HK-2 (cell line): ENCODE measurements at regions not wholly inside any gene's neighbourhood (a gene's known extent, or its start where the extent isn't known, plus 50 kb on each side); places are given as distances from the start of the nearest gene placed in this dataset.
"Not testable (repeated sequence)": the region's sequence is repeated elsewhere in the genome, so short reads cannot be mapped to it uniquely, and the experiment has no call there.

Experiments
- DNase-seq: peaks from one replicate; pipeline ENCODE4 v3.0.0-alpha.2; 2018; ENCODE audit not compliant: unreplicated experiment

DNA sequence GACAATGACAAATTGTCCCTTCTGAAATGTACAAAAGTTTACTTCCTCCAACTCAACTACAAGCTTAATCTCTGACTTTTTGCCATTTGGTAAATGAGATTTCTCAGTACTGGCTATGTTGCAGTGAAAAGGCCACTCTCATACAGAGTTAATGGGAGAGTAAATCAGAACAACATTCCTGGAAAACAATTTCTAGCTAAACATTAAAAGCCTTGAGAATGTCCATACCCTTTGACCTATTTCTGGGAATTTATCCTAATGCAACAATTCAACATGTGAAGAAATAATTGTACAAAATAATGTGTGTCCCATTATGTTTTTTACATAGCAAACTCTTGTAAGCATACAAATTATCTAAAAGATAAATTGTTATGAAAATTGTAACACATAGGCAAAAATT is 56.3 kb upstream of the SPEF2 start:
- DNase-seq: no peak

DNA sequence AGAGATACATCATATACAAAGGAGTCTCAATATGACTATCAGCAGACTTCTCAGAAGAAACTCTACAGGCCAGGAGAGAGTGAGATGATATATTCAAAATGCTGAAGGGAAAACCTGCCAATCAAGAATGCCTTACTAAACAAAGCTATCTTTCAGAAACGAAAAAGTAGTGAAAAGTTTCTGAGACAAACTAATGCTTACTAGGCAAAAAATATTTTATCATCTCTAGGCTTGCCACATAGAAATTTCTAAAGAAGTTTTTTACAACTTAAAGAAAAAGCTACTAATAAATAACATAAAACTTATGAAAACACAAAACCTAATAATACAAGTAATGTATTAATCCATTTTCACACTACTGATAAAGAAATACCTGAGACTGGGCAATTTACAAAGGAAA is 59.9 kb upstream of the SPEF2 start:
- no peak for DNase-seq

DNA sequence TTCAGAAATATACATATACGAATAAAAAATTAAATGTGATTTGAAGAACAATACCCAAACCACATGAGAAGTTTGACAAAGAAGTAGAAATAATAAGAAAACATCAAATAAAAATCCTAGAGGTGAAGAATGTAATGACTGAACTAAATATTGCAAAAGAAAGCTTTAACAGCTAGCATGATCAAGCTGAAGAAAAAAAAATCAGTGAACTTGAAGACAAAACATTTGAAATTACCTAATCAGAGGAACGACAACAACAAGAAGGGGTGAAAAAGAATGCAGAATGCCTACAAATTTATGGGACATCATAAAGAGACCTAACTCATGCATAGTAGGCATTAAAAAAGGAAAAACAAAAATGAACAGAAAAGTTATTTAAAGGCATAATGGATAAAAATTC is 60.5 kb upstream of the SPEF2 start:
- no peak for DNase-seq

DNA sequence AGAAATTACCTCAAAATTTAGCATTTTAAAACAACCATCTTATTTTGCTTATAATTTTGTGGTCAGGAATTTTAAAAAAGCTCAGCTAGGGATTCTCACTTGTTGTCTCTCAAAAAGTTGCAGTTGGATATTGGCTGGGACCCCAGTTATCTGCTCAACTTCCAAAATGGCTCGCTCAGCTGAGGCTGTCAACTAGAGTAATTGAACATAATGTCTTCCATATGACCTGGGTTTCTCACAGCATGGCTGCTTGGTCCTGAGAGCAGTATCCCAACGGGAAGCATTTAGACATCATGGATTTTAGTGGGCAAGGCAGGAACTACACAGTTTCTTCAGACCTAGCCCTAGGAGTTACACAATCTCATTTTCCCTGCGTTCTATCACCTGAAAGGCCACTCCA is 63.6 kb upstream of the SPEF2 start:
- no peak for DNase-seq

DNA sequence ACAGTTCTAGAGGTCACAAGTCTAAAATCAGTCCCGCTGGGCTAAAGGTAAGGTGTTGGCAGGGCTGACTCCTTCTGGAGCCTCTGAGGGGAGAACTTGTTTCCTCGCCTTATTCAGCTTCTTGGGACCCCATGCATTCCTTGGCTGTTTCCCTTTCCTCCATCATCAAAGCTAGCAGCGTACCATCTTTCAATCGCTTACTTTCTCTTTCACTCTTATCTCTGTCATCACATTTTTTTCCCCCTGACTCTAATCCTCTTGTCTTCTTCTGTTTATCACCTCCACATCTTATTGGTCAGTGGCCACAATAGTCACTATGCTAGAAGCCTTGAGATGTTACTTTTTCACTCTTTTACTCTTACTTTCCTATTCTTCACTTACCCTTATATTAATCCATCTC is 72.5 kb upstream of the SPEF2 start:
- DNase-seq: no peak

DNA sequence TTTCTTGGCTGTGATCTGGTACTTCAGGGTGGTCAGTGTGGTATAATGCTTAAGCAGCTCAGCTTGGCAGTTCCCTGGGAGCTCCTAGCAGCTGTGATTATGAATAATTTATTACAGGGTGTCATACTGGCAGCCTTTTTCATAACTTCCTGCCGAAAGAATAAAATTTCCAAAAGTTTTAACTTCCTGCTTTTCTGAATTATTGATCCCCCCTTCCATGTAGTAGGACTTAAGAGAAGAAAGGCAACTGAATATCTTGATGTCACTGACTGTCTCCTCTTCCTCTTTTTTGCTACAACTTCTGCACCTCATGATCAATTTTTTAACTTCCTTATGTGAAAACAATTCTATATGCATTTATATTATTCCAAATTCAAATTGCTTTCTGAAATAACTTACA is 74.3 kb upstream of the SPEF2 start:
- no peak for DNase-seq

DNA sequence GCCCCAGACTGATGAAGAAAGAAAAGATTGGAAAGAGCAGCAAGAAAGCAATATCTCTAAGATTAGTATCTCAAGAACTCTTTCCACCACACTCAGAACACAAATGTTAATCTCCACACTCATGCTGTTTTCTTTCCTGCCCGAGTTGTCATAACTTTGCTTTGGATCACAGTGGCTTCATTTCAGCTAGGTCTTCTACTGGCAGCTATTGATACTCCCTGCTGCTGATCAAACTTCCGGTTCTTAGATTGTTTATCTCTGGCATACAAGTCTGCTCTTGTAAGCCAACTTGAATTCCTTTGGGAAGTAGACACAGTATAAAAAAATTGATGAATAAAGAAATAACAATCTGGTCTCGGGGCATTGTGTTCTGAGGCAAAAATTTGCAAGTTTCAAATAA is 77.7 kb upstream of the SPEF2 start:
- DNase-seq: no peak

DNA sequence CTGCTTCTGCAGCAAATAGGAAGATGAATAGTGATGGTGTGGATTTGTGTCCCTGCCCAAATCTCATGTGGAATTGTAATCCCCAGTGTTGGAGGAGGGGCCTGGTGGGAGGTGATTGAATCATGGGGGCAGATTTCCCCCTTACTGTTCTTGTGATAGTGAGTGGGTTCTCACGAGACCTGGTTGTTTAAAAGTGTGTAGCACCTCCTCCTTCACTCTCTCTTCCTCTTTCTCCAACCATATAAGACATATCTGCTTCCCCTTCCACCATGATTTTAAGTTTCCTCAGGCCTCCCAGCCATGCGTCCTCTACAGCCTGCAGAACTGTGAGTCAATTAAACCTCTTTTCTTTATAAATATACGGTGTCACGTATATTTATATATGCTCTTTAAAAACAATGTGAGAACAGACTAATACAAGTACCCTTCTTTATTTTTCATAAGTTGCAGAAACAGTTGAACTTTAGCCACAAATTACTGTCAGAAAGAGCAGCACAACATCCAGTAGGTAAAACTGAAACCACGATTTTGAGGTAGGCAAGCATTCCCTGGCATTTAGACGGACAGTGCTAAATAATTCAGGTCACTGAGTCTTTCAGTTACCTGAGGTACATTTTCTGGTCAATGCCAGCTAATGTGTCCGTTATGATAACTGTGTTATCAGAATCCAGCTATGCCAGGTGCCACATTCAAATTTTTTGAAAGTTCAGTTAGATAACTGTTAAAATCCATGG is 79.3 kb upstream of the SPEF2 start:
- DNase-seq: no peak

DNA sequence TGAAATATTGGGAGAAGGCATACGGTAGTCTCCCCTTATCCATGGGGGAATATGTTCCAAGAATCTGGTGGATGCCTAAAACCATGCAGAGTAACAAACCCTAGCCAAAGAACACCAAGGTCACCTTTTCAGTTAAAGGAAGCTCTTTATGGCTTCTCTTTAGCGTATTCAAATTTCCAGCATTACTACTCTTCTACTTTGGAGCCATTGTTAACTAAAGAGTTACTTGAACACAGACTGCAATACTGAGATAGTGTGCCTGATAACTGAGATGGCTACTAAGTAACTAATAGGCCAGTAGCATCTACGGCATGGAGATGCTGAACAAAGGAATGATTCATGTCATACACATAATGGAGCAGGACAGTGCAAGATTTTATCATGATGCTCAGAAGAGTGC is 84.5 kb upstream of the SPEF2 start:
- DNase-seq: no peak

DNA sequence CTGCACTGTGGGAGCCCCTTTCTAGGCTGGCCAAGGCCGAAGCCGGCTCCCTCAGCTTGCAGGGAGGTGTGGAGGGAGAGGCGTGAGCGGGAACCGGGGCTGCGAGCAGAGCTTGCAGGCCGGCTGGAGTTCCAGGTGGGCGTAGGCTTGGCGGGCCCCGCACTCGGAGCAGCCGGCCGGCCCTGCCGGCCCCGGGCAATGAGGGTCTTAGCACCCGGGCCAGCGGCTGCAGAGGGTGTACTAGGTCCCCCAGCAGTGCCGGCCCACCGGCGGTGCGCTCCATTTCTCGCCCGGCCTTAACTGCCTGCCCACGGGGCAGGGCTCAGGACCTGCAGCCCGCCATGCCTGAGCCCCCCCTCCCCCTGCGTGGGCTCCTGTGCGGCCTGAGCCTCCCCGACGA is 86.1 kb upstream of the SPEF2 start:
- DNase-seq: not testable (repeated sequence)

DNA sequence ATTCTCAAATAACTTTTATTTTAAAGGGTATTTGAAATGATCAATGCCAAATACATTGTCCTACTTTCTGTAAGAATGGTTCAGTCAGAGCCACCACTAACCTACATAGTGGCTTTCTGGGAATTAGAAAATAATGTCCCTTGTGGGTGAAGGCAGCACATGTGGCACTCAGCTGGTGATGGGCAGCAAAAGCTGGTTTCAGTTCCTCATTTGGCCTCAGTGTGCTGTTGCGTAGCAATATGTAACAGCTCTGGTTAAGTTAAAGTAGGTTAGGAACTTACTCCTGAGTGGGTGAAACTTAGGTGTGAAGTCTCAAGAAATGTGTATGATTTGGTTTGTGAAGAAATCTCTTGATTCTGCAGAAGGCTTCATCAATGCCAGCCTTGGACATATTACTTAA is 99.6 kb upstream of the SPEF2 start:
- DNase-seq: no peak

DNA sequence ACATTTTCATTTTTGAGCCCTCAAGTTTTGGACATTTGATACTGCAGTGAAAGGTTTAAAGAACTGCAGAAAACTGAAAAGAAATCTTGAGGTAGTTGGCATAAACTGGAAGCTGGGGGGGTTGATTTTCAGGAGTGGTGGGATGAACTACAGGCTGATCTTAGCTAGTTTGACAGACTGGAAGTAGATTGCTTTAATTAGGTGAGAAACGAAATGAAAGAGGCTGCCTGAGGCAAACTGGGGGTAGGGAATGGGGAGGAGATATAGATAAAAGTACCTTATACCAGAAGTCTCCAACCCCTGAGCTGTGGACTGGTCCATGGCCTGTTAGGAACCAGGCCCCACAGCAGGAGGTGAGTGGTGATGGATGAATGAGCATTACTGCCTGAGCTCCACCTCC is 101.4 kb upstream of the SPEF2 start:
- no peak for DNase-seq

DNA sequence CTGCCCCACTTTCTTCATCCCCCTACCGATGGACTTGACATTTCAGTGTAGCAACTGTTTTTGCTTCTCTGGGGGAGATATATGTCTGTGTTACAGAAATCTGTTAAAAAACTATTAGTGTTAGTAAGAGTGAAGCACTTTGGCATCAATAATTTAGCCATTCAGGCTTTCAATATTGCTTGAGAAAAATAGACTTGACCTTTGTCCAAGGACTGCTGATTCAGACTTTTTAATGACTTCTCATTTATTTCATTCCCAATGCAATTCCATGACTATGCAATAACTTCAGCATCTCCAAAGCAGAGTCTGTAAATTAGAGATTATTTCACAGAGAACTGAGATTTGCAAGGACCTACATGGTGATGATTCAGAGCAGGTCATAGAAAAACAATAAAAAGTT is 104.1 kb upstream of the SPEF2 start:
- no peak for DNase-seq

DNA sequence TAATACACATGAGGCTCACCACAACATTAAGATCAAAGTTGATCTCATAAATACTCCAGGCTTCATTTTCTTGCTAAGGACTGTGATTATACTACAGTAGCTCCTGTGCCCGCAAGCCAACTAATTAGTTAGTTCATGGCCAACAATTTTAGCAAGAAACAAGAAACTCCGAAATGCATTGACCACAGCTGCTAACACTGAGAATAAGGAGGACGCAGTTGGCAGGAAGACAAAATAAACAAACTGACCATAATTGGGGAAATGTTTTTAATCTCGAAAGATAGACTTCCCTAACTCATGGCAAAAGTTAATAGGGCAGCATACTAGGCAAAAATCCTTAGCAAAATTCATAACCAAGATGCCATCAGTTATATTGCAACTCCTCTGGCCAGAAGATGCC is 115.5 kb upstream of the SPEF2 start:
- DNase-seq: no peak

DNA sequence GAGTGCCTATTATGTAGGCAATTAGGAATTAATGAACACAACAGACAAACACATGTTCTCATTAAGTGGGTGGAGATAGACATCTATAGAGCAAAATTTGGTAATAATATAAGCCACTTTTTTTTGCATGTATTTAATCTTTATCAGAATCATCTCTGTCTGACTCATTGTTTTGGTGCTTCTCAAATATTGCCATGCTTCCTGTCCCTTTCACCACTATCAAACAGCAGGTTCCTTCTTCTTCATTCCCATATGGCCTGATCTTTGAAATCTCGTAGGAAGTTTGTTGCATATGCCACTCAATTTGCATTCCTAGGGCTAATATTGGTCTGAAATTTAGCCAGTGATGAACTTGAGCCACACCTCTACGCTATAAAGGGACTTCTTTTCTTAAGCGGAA is 128.9 kb upstream of the SPEF2 start:
- DNase-seq: no peak

DNA sequence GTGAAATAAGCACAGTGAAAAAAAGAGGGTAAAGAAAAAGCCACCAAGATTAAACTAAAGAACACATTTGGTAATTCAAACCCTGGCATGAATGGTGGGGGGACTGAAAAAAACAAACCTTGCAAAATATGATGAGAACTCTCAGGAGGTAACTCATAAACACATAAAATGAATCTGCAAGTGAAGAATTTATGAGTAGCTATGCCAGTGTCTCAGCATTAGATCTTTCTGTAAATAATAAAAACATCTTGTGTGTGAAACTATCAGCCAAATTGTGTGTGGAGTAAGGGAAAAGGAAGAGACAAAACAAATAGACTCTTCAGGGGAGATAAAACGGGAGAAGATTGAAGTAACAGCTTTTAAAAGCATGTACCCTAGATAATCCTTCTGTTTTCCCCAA is 129.6 kb upstream of the SPEF2 start:
- DNase-seq: no peak

DNA sequence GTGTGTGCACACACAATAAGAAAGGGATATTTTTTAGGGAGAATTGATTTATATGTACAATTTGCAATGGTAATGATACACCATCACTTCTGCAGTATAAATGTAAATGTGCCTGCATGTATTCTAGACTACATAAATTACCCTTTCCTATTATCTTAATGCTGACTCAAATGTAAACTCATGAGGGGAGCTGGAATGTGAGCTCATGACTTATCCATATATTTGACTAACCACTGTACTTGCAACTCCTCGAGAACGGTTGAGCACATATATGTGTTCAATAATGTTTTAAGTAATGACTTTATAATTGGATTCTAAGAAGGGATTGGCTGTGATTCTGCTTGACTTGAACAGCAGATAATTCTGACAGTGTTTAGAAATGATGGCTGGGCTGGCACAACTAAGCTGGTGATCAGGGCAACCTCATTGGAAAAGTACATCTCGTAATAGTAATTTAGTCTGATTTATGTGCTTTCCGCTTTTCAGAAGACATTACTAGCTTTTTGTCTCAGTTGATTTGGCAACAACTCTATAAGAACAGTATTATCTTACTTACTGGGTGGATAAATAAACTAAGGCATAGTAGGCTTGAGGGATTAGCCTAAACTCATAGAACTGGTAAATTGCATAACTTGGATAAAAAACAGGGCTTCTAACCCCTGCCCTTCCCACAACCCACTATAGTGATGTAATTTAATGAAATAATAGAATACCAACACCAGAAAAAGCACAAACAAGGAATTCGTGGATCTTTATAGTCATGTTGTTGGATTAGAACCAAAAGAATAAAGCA is 130.2 kb upstream of the SPEF2 start:
- no peak for DNase-seq

DNA sequence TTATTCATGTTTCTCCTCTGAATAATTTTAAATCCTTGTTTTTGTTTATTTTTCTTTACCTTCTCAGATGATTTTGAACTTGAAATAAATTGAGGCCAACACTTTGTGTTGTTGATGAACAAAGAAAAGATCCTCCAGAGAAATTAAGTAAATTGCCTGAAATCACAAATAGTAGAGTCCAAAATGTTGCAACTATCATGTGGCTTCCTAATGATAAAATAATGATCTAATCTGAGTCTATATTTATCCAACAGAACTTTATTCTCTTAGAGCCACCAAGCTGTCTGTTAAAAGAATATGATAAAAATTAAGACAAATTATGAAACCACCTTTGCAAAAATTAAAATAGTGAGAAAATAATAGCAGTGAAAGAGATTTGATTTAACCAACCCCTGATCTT is 132.2 kb upstream of the SPEF2 start:
- DNase-seq: no peak

DNA sequence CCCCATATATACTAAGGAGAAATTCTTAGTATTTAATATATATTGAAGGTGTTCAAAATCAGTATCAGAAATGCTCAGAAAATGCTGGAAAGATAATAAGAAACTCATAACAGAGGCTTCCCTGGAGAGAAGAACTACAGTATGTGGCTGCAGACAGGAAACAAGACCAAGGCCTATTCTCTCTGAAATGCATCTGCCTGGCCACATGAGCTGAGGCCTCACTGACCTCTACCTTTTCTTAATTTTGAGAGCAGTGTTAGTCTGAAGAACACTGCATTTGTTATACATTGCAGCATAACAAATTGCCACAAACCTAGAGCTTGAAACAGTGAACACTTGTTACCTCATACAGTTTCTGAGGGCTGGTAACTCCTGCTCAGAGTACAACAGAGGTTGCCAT is 133.4 kb upstream of the SPEF2 start:
- DNase-seq: no peak

DNA sequence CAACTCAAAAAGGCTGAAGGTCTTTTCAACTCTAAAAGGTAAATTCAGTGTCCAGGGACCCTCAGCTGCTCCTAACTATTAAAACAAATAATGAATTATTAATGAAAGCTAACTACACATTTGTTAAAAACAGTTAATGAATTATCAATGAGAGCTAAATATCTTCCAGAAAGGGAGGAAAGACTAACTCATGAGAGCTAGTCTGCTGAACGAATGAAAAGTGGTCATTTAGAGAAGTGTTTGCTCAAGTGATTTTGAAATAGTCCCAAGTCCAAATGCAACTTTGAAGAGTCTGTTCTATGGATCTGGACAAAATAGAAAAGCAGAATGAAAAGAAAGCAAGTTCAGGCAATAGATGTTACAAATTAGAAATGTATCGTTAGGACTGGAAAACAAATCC is 133.9 kb upstream of the SPEF2 start:
- DNase-seq: no peak

DNA sequence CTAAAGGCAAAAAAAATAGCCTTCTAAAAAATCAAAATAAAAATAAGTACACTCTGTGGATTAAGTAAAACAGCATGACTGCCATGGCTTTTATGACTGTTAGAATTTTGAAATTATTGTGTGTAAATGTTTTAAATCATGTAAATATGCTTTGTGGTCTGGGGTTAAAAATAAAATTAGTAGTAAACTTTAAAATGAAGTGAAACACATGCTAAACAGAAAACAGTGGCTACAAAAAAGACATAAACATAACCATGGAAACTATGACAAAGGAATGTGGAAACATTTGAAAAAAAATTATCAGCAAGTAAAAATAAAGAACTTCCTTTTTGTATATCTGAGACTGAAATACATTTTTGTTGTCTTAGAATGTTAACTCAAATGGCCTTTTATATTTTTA is 134.5 kb upstream of the SPEF2 start:
- no peak for DNase-seq

DNA sequence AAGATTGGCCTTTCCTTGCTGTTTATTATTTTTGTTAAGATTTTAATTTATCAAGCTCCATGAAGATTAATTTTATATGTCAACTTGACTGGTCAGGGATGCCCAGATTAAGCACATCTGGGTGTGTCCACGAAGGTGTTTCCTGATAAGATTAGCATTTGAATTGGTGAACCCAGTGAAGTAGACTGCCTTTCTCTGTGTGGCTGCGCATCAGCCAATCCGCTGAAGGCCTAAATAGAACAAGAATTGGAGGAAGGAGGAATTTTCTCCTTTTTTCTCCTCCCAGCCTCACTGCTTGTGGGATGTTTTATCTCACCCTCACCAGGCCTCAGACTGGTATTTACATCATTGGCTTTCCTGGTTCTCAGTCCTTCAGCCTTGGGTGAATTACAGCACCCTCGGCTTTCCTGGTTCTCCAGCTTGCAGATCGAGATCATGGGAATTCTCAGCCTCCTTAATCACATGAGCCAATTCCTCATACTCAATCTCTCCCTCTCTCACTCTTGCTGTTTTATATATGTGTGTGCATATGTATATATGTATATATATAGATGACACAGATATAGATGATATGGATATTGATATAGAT is 135.4 kb upstream of the SPEF2 start:
- no peak for DNase-seq
